Sigmoid colon (tissue), 6 donors: ENCODE measurements at regions not wholly inside any gene's neighbourhood (a gene's known extent, or its start where the extent isn't known, plus 50 kb on each side); places are given as distances from the start of the nearest gene placed in this dataset.

Experiments used
- DNase-seq: peaks from one replicate; pipeline ENCODE4 v3.0.0-alpha.2; 2019
- H3K27ac ChIP-seq, 4 donors: fragments of 200-600 bp; sonication (generic); one replicate each; pipeline ENCODE4 v1.5.1; 2016 to 2019; ENCODE audit warnings: mild to moderate bottlenecking in 1 of 4
- H3K27me3 ChIP-seq, 3 donors: fragments of 200-600 bp; sonication (generic); one replicate each; pipeline ENCODE4 v1.5.1; 2019; ENCODE audit warnings: mild to moderate bottlenecking in 1 of 3
- H3K36me3 ChIP-seq, 4 donors: fragments of 200-600 bp; sonication (generic); one replicate each; pipeline ENCODE4 v1.5.1; 2016 to 2019
- H3K4me1 ChIP-seq, 4 donors: fragments of 200-600 bp; sonication (generic); one replicate each; pipeline ENCODE4 v1.5.1; 2017 to 2019
- H3K4me3 ChIP-seq, 4 donors: fragments of 200-600 bp; sonication (generic); one replicate each; pipeline ENCODE4 v1.5.1; 2017 to 2019; ENCODE audit warnings: mild to moderate bottlenecking in 2 of 4, moderate library complexity in 1 of 4
- H3K9me3 ChIP-seq, 4 donors: fragments of 200-600 bp in 3 of 4; sonication (generic) in 3 of 4; one replicate each; pipeline versions ENCODE4 v1.5.1 to v1.6.1; 2013 to 2019
- EP300 ChIP-seq, 4 donors: sonication (generic); formaldehyde crosslinking; IDR thresholded peaks; one replicate each; pipeline ENCODE4 v1.6.1; 2017; ENCODE audit warnings: antibody characterized with exemption in 4 of 4
- POLR2A ChIP-seq, 2 donors: fragments of 450-650 bp; IDR thresholded peaks; one replicate each; pipeline ENCODE4 v1.6.1; 2016; ENCODE audit warnings: antibody characterized with exemption in 2 of 2, mild to moderate bottlenecking in 2 of 2, moderate library complexity in 2 of 2
- POLR2AphosphoS5 ChIP-seq, 4 donors: sonication (generic); formaldehyde crosslinking; IDR thresholded peaks; one replicate each; pipeline ENCODE4 v1.6.1; 2017; ENCODE audit warnings: antibody characterized with exemption in 4 of 4
- WGBS, 2 donors: extraction: QIAGEN DNeasy Blood & Tissue Kit; methylation state at CpG; one replicate each; pipeline ENCODE4 v1.1.7; 2013; 5-methylcytosine and 5-hydroxymethylcytosine counted together
- intact Hi-C: fragments of 100-400 bp; cut with DNase I; formaldehyde crosslinking; loops from one replicate; pipeline ENCODE4 v1.15.1; 2023
- TF ChIP-seq, protein P1 (sequence below), 4 experiments: fragments of 450-650 bp in 3 of 4; fragments of 200-600 bp in 1 of 4; IDR thresholded peaks; one replicate each; pipeline ENCODE4 v1.5.1; 2016 to 2019; ENCODE audit warnings: antibody characterized with exemption in 4 of 4, mild to moderate bottlenecking in 3 of 4, moderate library complexity in 2 of 4
- donor health status: healthy with polysubstance abuse.
- donor health status: healthy.

DNA sequence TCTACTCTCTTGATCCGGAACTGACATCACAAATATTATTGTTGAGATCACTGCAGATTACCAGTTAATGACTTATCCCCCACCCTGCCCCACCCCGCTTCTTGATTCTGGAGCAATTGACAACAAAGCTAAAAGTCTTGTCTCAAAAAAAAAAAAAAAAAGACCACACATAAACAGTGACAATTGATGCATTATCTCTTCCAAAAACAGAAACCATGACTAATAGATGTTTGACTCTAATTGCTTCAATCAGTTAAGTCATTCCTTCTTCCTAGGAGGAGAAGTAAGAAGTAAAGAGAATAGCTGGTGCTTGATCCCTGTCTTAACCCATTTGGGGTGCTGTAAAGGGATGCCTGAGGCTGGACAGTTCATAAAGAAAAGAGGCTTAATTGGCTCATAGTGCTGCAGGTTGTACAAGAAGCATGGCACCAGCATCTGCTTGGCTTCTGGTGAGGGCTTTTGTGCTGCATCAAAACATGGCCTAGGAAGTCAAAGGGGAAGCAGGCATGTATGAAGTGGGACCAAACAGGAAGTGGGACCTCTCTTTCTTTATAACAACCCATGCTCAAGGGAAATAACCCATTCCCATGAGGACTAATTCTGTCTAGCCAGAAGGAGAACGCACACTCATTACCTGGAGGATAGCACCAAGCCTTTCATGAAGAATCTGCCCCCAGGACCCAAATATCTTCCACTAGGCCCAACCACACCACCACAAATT lies 158.7 kb downstream of the TMEM167A start:
- Histone ChIP-seq H3K4me1 (no peaks in the 10 kb centered on the region), H3K9me3 (peaks cover 0 to 8% (median 3%) of the 10 kb centered on the region in 4 donors), H3K27me3 (no peaks in the 10 kb centered on the region), H3K27ac (no peak overlapping the region), H3K4me3 (no peak overlapping the region), H3K36me3 (no peaks in the 10 kb centered on the region)
- DNase-seq: no peak
- intact Hi-C loops: no loop called here
- 84 to 88% methylated on average over 3 of the region's 3 CpGs for WGBS, 2 donors
- no peak for TF ChIP-seq POLR2AphosphoS5 (IDR thresholded peaks at IDR 0.05)

- Histone ChIP-seq H3K4me1 (no peaks in the 10 kb centered on the region), H3K27me3 (no peaks in the 10 kb centered on the region), H3K4me3 (no peak overlapping the region), H3K27ac (no peak overlapping the region), H3K9me3 (peaks cover 0 to 8% (median 3%) of the 10 kb centered on the region in 4 donors), H3K36me3 (no peaks in the 10 kb centered on the region)
- intact Hi-C loops: no loop called here
- TF ChIP-seq, protein P1, sequence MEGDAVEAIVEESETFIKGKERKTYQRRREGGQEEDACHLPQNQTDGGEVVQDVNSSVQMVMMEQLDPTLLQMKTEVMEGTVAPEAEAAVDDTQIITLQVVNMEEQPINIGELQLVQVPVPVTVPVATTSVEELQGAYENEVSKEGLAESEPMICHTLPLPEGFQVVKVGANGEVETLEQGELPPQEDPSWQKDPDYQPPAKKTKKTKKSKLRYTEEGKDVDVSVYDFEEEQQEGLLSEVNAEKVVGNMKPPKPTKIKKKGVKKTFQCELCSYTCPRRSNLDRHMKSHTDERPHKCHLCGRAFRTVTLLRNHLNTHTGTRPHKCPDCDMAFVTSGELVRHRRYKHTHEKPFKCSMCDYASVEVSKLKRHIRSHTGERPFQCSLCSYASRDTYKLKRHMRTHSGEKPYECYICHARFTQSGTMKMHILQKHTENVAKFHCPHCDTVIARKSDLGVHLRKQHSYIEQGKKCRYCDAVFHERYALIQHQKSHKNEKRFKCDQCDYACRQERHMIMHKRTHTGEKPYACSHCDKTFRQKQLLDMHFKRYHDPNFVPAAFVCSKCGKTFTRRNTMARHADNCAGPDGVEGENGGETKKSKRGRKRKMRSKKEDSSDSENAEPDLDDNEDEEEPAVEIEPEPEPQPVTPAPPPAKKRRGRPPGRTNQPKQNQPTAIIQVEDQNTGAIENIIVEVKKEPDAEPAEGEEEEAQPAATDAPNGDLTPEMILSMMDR (IDR thresholded peaks at IDR 0.05): no peak
- TF ChIP-seq POLR2A (IDR thresholded peaks at IDR 0.05): no peak
- no peak for TF ChIP-seq EP300 (IDR thresholded peaks at IDR 0.05)
- TF ChIP-seq POLR2AphosphoS5 (IDR thresholded peaks at IDR 0.05): no peak
- 56 to 75% methylated on average over 4 of the region's 4 CpGs for WGBS, 2 donors
- no peak for DNase-seq
Measured at GRCh38 chr5:82917584-82917983, 159.6 kb downstream of the TMEM167A start.

DNA sequence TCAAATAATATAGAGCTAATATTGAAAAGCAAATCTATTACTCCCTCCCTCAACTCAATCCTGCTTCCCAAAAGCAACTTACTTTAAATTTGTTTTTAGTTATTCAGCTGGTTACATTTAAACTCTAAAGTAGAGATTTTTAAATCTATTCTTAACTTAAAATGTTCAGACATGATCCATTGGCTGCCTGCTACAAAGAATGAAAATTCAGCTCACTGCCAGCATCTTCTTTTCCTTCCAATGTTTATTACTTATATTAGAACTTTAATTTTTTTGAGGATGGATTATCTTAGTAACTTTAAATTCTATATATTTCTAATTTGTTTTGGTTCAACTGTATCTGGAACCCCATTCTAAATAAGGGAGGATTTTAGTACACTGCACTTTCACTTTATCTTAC lies 163.2 kb downstream of the TMEM167A start:
- intact Hi-C loops: no loop called here
- H3K36me3 ChIP-seq: no peaks in the 10 kb centered on the region
- no peak overlapping the region for H3K4me3 ChIP-seq
- peaks cover 0 to 8% (median 3%) of the 10 kb centered on the region in 4 donors for H3K9me3 ChIP-seq
- H3K4me1 ChIP-seq: no peaks in the 10 kb centered on the region
- DNase-seq: no peak
- TF ChIP-seq, protein P1 (IDR thresholded peaks at IDR 0.05): no peak
- TF ChIP-seq POLR2A (IDR thresholded peaks at IDR 0.05) (no peak), POLR2AphosphoS5 (IDR thresholded peaks at IDR 0.05) (no peak), EP300 (IDR thresholded peaks at IDR 0.05) (no peak)
- H3K27ac ChIP-seq: no peak overlapping the region
- no peaks in the 10 kb centered on the region for H3K27me3 ChIP-seq

GRCh38 chr5:82912462-82912861 lies 164.7 kb downstream of the TMEM167A start:
- Histone ChIP-seq H3K36me3 (no peaks in the 10 kb centered on the region), H3K4me3 (no peak overlapping the region), H3K4me1 (no peaks in the 10 kb centered on the region), H3K27ac (no peak overlapping the region), H3K27me3 (no peaks in the 10 kb centered on the region), H3K9me3 (peaks cover 0 to 8% (median 3%) of the 10 kb centered on the region in 4 donors)
- no peak for TF ChIP-seq POLR2AphosphoS5 (IDR thresholded peaks at IDR 0.05)
- TF ChIP-seq POLR2A (IDR thresholded peaks at IDR 0.05): no peak
- intact Hi-C loops: no loop called here
- 72 to 87% methylated on average over 5 of the region's 5 CpGs for WGBS, 2 donors
- peak; percentile 49 for DNase-seq

DNA sequence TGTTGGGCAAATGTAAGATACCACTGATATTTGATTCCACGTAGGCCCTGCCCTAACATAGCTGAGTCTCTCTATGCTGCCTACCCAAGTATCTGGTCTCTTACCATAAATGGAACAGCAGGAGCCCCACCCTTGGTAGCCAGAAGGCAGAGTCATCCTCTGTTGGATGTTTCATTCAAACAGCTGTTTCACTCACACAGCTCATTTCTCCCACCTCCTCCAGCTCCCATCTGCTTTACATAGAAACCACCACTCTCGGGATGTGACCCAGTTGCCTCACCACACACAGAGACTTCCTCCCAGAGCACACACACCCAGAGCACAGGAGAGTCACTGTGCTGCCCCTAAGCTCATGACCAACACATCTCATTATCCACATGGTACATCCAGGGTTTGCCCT lies 165.3 kb downstream of the TMEM167A start:
- WGBS, 2 donors: 66 to 87% methylated on average over 2 of the region's 2 CpGs
- no peak overlapping the region for H3K27ac ChIP-seq
- no peak for DNase-seq
- intact Hi-C loops: no loop called here
- no peaks in the 10 kb centered on the region for H3K4me1 ChIP-seq
- no peak for TF ChIP-seq POLR2A (IDR thresholded peaks at IDR 0.05)
- TF ChIP-seq, protein P1 (IDR thresholded peaks at IDR 0.05): no peak
- no peak for TF ChIP-seq POLR2AphosphoS5 (IDR thresholded peaks at IDR 0.05)
- TF ChIP-seq EP300 (IDR thresholded peaks at IDR 0.05): no peak
- H3K9me3 ChIP-seq: peaks cover 0 to 8% (median 3%) of the 10 kb centered on the region in 4 donors
- H3K27me3 ChIP-seq: no peaks in the 10 kb centered on the region
- H3K4me3 ChIP-seq: no peak overlapping the region
- H3K36me3 ChIP-seq: no peaks in the 10 kb centered on the region

DNA sequence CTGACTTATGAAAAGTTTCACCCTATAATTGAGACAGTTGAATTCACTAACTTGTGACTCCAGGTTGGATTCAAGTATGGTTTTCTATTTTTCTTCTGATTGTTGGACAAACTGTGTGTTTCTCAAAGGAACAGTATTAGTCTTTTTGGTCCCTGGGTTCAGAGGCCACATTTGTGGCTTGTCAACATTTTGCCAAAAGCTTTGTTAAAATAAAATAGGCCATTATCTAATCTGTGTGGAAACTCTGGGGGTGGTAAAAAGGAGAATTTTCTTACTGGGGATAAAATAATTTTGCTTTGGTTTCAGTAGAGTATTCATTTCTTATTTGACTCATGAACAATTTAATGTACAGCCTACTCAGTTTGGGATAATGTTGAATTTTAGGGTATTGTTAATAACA lies 166.3 kb downstream of the TMEM167A start:
- H3K27ac ChIP-seq: no peak overlapping the region
- H3K36me3 ChIP-seq: no peaks in the 10 kb centered on the region
- no peaks in the 10 kb centered on the region for H3K4me1 ChIP-seq
- intact Hi-C loops: no loop called here
- H3K9me3 ChIP-seq: peaks cover 0 to 4% (median 0%) of the 10 kb centered on the region in 4 donors
- no peaks in the 10 kb centered on the region for H3K27me3 ChIP-seq
- H3K4me3 ChIP-seq: no peak overlapping the region
- no peak for DNase-seq
- TF ChIP-seq POLR2AphosphoS5 (IDR thresholded peaks at IDR 0.05) (no peak), EP300 (IDR thresholded peaks at IDR 0.05) (no peak), POLR2A (IDR thresholded peaks at IDR 0.05) (no peak)
- TF ChIP-seq, protein P1 (IDR thresholded peaks at IDR 0.05): no peak
